Neural progenitor cell (in vitro differentiated cells): ENCODE measurements at regions not wholly inside any gene's neighbourhood (a gene's known extent, or its start where the extent isn't known, plus 50 kb on each side); places are given as distances from the start of the nearest gene placed in this dataset.

Experiments used
- EZH2phosphoT487 ChIP-seq: fragments of 200-600 bp; sonication (generic); IDR thresholded peaks from 2 replicates; pipeline ENCODE4 v1.6.1; 2017; ENCODE audit warnings: antibody characterized with exemption
- TF ChIP-seq, protein P1 (sequence below): fragments of 200-600 bp; sonication (generic); IDR thresholded peaks from 2 replicates; pipeline ENCODE4 v1.5.1; 2017; ENCODE audit warnings: antibody characterized with exemption, mild to moderate bottlenecking

DNA sequence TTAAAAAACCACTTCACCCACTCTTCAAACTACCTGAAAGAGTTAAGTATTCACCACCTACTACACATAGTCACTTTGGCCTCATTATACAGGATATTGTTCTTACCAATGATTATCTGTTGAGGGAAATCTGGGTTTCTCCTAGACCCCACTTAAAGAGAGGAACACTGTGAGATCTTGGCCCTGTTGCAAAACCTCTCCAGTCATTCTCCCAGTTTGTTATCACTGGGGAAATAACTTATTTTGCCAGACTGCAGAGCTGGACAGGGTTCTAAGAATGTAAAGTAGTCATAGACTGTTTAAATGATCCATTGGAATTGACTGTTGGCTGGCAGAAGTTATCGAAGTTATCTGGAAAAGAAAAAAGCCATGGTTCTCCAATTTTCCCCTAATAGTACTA lies 143.8 kb downstream of the HGF start:
- TF ChIP-seq EZH2phosphoT487 = no peak
- TF ChIP-seq, protein P1, sequence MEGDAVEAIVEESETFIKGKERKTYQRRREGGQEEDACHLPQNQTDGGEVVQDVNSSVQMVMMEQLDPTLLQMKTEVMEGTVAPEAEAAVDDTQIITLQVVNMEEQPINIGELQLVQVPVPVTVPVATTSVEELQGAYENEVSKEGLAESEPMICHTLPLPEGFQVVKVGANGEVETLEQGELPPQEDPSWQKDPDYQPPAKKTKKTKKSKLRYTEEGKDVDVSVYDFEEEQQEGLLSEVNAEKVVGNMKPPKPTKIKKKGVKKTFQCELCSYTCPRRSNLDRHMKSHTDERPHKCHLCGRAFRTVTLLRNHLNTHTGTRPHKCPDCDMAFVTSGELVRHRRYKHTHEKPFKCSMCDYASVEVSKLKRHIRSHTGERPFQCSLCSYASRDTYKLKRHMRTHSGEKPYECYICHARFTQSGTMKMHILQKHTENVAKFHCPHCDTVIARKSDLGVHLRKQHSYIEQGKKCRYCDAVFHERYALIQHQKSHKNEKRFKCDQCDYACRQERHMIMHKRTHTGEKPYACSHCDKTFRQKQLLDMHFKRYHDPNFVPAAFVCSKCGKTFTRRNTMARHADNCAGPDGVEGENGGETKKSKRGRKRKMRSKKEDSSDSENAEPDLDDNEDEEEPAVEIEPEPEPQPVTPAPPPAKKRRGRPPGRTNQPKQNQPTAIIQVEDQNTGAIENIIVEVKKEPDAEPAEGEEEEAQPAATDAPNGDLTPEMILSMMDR = no peak
